GM12878 (cell line): ENCODE measurements at regions not wholly inside any gene's neighbourhood (a gene's known extent, or its start where the extent isn't known, plus 50 kb on each side); places are given as distances from the start of the nearest gene placed in this dataset.

Source experiments
- ATAC-seq: fragments of 200-7000 bp; cut with Tn5 transposase; 3 replicates; pipeline ENCODE4 v1.9.1; 2020; ENCODE audit warnings: mild to moderate bottlenecking, moderate library complexity
- BruUV-seq: library from RNA; stranded (reverse); fragments of 400-500 nt; replicated peaks from 2 replicates; lab custom pipeline; 2021; lab: Mats Ljungman, UMichigan
- CTCF ChIA-PET: fragments of 300-600 bp; sonication (Branson Sonifier 250); formaldehyde crosslinking; extraction: SDS; loops from one replicate; lab custom pipeline; 2021; ENCODE audit warnings: inconsistent platforms; lab: Yijun Ruan, JAX
- POLR2A ChIA-PET: fragments of 350-600 bp; formaldehyde crosslinking; extraction: SDS; loops from one replicate; lab custom pipeline; 2021; ENCODE audit warnings: inconsistent platforms; lab: Charles Lee
- RAD21 ChIA-PET: fragments of 300-600 bp; sonication (Branson Sonifier 250); formaldehyde crosslinking; loops from one replicate; lab custom pipeline; 2023; ENCODE audit warnings: antibody characterized with exemption; ENCODE audit not compliant: unreplicated experiment; lab: Charles Lee
- SMC1A ChIA-PET: fragments of 300-600 bp; sonication (Branson Sonifier 250); formaldehyde crosslinking; loops from one replicate; lab custom pipeline; 2023; ENCODE audit not compliant: unreplicated experiment, uncharacterized antibody; lab: Charles Lee
- DNase-seq: peaks from one replicate; pipeline ENCODE4 v3.0.0-alpha.2; 2011; ENCODE audit warnings: low read depth, low spot score
- FAIRE-seq: peaks from 3 replicates; lab custom pipeline; 2011; peaks lifted over from hg19 to GRCh38; lab: Jason Lieb, UNC
- H2AFZ ChIP-seq: 2 replicates; pipeline ENCODE4 v1.6.0; 2011; ENCODE audit warnings: low read depth, low read length, control low read depth; ENCODE audit not compliant: control insufficient read depth
- H3K27ac ChIP-seq: 2 replicates; pipeline ENCODE4 v1.5.1; 2011; ENCODE audit warnings: control low read depth; ENCODE audit not compliant: control insufficient read depth, insufficient read depth
- H3K27me3 ChIP-seq, 2 experiments: replicated peaks in 1 of 2; 2 replicates each; pipeline versions ENCODE4 v1.6.0 to v1.6.1; 2011; ENCODE audit warnings: low read length in 1 of 2; ENCODE audit not compliant: control insufficient read depth in 2 of 2, insufficient read depth in 2 of 2
- H3K36me3 ChIP-seq, 2 experiments: 2 replicates each; pipeline ENCODE4 v1.5.1; 2011; ENCODE audit warnings: low read length in 1 of 2; ENCODE audit not compliant: control insufficient read depth in 2 of 2, insufficient read depth in 2 of 2
- H3K4me1 ChIP-seq: 2 replicates; pipeline ENCODE4 v1.6.1; 2011; ENCODE audit warnings: mild to moderate bottlenecking, low read length, moderate library complexity, mixed read lengths; ENCODE audit not compliant: control insufficient read depth, insufficient read depth
- H3K4me2 ChIP-seq: 2 replicates; pipeline ENCODE4 v1.6.0; 2011; ENCODE audit warnings: control low read depth; ENCODE audit not compliant: control insufficient read depth, insufficient read depth
- H3K4me3 ChIP-seq: fragments of 200-600 bp; sonication (generic); 2 replicates; pipeline ENCODE4 v1.5.1; 2016
- H3K79me2 ChIP-seq: 2 replicates; pipeline ENCODE4 v1.6.0; 2011; ENCODE audit warnings: low read length; ENCODE audit not compliant: control insufficient read depth, insufficient read depth
- H3K9ac ChIP-seq: 2 replicates; pipeline ENCODE4 v1.8.0; 2011; ENCODE audit warnings: low read length, control low read depth, mixed read lengths; ENCODE audit not compliant: control insufficient read depth, insufficient read depth
- H3K9me3 ChIP-seq: replicated peaks from 3 replicates; pipeline ENCODE4 v1.5.1; 2011; ENCODE audit warnings: mild to moderate bottlenecking, low read length; ENCODE audit not compliant: control insufficient read depth, insufficient read depth
- H4K20me1 ChIP-seq: 2 replicates; pipeline ENCODE4 v1.6.0; 2011; ENCODE audit not compliant: control insufficient read depth, insufficient read depth
- CREB1 ChIP-seq: IDR thresholded peaks from 2 replicates; pipeline ENCODE4 v1.6.1; 2012; ENCODE audit warnings: low read depth, mild to moderate bottlenecking, inconsistent platforms
- E2F8 ChIP-seq: fragments of 450-650 bp; IDR thresholded peaks from 2 replicates; pipeline ENCODE4 v1.6.1; 2018; ENCODE audit warnings: mild to moderate bottlenecking, low read depth, moderate library complexity; ENCODE audit not compliant: partially characterized antibody
- ETV6 ChIP-seq, 2 experiments: fragments of 450-650 bp in 1 of 2; IDR thresholded peaks in 1 of 2; conservative IDR thresholded peaks in 1 of 2; 2 replicates each; pipeline ENCODE4 v1.6.1; 2014; ENCODE audit warnings: antibody characterized with exemption in 1 of 2, borderline replicate concordance in 1 of 2, low read depth in 1 of 2, mild to moderate bottlenecking in 1 of 2, moderate library complexity in 1 of 2
- IRF4 ChIP-seq: IDR thresholded peaks from 2 replicates; pipeline ENCODE4 v1.6.1; 2011; ENCODE audit warnings: low read depth, low read length
- NFXL1 ChIP-seq: fragments of 450-650 bp; IDR thresholded peaks from 2 replicates; pipeline ENCODE4 v1.6.1; 2017; ENCODE audit warnings: antibody characterized with exemption, mild to moderate bottlenecking, borderline replicate concordance
- POLR2AphosphoS2 ChIP-seq: IDR thresholded peaks from 2 replicates; pipeline ENCODE4 v1.6.1; 2011; ENCODE audit warnings: low read depth, mild to moderate bottlenecking, low read length, improper control_type of control experiment, moderate library complexity
- PRDM15 ChIP-seq: fragments of 450-650 bp; formaldehyde crosslinking; IDR thresholded peaks from 2 replicates; pipeline ENCODE4 v1.4.0; 2020; ENCODE audit warnings: mild to moderate bottlenecking, moderate library complexity
- WRNIP1 ChIP-seq: IDR thresholded peaks from 2 replicates; pipeline ENCODE4 v1.6.1; 2011; ENCODE audit warnings: low read depth, low read length, improper control_type of control experiment, borderline replicate concordance
- ZNF24 ChIP-seq: fragments of 450-650 bp; IDR thresholded peaks from 2 replicates; pipeline ENCODE4 v1.6.1; 2017; ENCODE audit warnings: antibody characterized with exemption, mild to moderate bottlenecking
- WGBS: methylation state at CpG from one replicate; pipeline ENCODE4 v1.1.6; 2016; ENCODE audit warnings: low lambda C conversion rate; ENCODE audit not compliant: insufficient replicate concordance, insufficient coverage; ENCODE audit errors: missing lambda C conversion rate; 5-methylcytosine and 5-hydroxymethylcytosine counted together
- in situ Hi-C: fragments of 300-500 bp; cut with MboI; formaldehyde crosslinking; loops from 9 replicates; pipeline ENCODE4 v1.14.3; 2018; ENCODE audit warnings: mixed read lengths
- intact Hi-C: fragments of 100-400 bp; cut with micrococcal nuclease; formaldehyde crosslinking; loops from one replicate; pipeline ENCODE4 v1.14.2; 2022; ENCODE audit not compliant: unreplicated experiment

GRCh38 chr12:132433641-132434395, 56.1 kb upstream of the FBRSL1 start:
- intact Hi-C loops, result no loop called here
- H3K27ac ChIP-seq, result no peak overlapping the region
- DNase-seq, result no peak
- TF ChIP-seq ZNF24 (no peak), IRF4 (no peak), ETV6 (conservative IDR thresholded peaks at IDR 0.05 in 1 of 2, IDR thresholded peaks at IDR 0.05 in 1 of 2; ENCODE audit: borderline replicate concordance in 1 of 2, low read depth in 1 of 2) (no peak), NFXL1 (no peak), POLR2AphosphoS2 (no peak), PRDM15 (CRISPR knock-in tag) (no peak), CREB1 (no peak), E2F8 (no peak), WRNIP1 (no peak)
- TF ChIP-seq, all 136 proteins: peak for 0
- 13% methylated on average over 35 of the region's 35 CpGs for WGBS
- no peaks in the 10 kb centered on the region for H3K9me3 ChIP-seq
- peaks cover 16% of the 10 kb centered on the region for H3K4me1 ChIP-seq
- CTCF ChIA-PET, result no interaction called here
- RAD21 ChIA-PET, result no interaction called here
- no peak overlapping the region for H3K4me3 ChIP-seq
- POLR2A ChIA-PET, result no interaction called here
- H4K20me1 ChIP-seq, result no peaks in the 10 kb centered on the region
- H2AFZ ChIP-seq, result no peak overlapping the region
- no peaks in the 10 kb centered on the region for H3K36me3 ChIP-seq
- peaks cover 0 to 2% of the 10 kb centered on the region in 2 experiments; a peak in 3 of 4 replicates for H3K27me3 ChIP-seq
- no peak overlapping the region for H3K9ac ChIP-seq
- BruUV-seq, result no TSS peak
- H3K79me2 ChIP-seq, result no peaks in the 10 kb centered on the region
- no peak for FAIRE-seq
- in situ Hi-C loops, result no loop called here
- peak; percentile 29; the same call in 1 of the 3 replicates for ATAC-seq
- SMC1A ChIA-PET, result no interaction called here
- H3K4me2 ChIP-seq, result no peak overlapping the region
